ENCODE measurements at regions not wholly inside any gene's neighbourhood (a gene's known extent, or its start where the extent isn't known, plus 50 kb on each side); places are given as distances from the start of the nearest gene placed in this dataset.
A peak's percentile ranks its signal among the peaks of the same experiment; 100 is the strongest.

DNA sequence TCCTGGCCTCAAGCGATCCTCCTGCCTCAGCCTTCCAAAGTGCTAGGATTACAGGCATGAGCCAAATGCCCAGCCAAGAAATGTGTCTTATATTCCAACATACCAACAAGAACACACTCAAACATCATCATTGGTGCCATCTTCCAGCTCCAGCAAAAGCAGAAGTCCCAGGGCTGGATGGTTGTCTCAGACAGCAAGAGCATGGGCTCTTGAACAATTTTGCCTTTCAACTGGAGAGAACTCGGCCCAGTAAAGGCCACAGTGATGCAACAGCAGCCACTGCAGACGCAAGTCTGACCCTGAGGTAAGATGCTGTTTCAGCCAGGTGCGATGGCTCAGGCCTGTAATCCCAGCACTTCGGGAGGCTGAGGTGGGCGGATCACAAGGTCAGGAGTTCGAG lies 52.8 kb upstream of the NFE2L3 start:
- Mint-ChIP-seq H3K27me3 (ENCODE audit: low read depth) (no peaks in the 10 kb centered on the region), H3K36me3 (ENCODE audit: low read depth) (no peaks in the 10 kb centered on the region), H3K9me3 (no peaks in the 10 kb centered on the region), H3K4me1 (ENCODE audit: low read depth) (peaks cover 36% of the 10 kb centered on the region), H3K4me3 (ENCODE audit: low read depth) (no peak overlapping the region), H3K27ac (no peak overlapping the region)
- DNase-seq (ENCODE audit: low spot score), result no peak
- intact Hi-C loops (cut with micrococcal nuclease), result no loop called here

DNA sequence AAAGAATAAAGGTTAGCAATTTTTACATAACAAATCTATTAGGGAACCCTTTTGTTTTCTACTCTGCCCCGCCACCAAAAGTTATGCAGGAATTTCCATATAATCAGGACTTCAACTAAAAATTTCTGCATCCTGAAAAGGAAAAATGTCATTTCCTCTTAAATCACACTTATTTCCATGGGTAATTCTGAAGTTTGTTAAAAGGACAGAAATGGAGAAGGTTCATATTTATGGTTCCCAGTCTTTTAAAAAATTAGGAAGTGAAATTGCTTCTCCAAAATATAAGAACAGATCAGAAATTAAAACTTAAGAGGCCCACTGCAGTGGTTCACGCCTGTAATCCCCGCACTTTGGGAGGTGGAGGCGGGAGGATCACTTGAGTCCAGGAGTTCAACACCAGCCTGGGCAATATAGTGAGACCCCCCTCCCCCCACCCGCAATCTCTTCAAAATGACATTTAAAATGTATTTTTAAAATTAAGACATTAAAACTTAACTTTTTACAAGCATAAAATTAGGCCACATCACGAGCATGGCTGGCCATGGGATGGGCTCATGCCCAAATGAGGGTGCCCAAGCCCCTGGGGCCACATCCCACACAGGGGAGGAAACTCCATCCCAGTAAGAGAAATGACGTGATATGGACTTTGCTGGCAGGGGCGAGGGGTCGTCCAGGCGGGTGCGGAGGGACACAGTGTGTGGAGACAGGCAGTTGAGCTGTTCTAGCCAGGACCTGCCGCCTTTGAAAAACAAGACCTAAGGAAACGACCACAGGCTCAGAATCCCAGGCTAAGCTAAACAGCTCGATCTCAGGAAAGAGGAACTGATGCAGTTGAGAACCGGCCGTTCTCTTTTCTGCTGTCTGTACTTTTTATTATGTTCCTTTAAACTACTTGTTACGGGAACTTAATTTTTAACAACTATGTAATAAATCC lies 51.3 kb upstream of the NFE2L3 start:
- Mint-ChIP-seq H3K9me3 (no peaks in the 10 kb centered on the region), H3K36me3 (ENCODE audit: low read depth) (no peaks in the 10 kb centered on the region), H3K27me3 (ENCODE audit: low read depth) (no peaks in the 10 kb centered on the region), H3K27ac (peak overlapping the region; percentile 79), H3K4me3 (ENCODE audit: low read depth) (peak overlapping the region; percentile 65), H3K4me1 (ENCODE audit: low read depth) (peaks cover 36% of the 10 kb centered on the region)
- intact Hi-C loops (cut with micrococcal nuclease), result no loop called here
- DNase-seq (ENCODE audit: low spot score), result no peak

DNA sequence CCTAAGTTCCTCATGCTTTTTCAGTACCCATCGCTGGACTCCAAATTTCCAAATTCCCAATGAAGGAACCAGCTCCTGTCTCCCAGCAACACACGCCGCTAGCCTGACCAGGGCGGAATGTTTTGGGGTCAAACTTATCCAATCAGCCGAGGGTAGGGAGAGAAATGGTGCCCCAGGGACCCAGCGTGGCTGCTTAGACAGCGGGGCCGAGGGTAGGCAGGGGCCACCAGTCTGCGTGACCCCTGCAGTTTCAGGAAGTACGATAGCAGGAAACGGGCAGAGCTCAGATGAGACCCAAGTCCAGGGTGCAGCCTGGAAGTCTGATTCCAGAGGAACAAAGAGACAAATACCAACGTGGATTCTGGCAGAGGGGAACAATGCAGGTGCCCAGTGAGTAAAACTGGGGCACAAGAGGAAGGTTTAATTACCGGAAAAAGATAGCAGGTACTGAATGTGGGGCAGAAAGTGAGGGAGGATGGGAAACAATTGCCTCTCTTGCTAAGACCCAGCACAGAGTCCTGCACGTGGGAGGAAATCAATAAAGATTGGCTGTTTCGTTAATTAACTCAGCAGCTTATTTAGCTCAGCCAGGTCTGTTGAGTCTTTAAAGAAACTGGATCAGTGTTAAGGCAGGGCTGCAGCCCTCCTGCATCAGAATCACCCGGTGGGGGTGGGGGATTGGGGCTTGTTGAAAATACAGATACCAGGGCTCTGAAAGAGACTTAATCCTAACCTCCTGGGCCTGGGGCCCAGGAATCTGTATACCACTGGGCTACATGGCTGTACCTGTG lies 50.4 kb upstream of the NFE2L3 start:
- Mint-ChIP-seq H3K27ac (peak overlapping the region; percentile 79), H3K36me3 (ENCODE audit: low read depth) (no peaks in the 10 kb centered on the region), H3K4me1 (ENCODE audit: low read depth) (peaks cover 33% of the 10 kb centered on the region), H3K27me3 (ENCODE audit: low read depth) (no peaks in the 10 kb centered on the region), H3K4me3 (ENCODE audit: low read depth) (peak overlapping the region; percentile 65), H3K9me3 (no peaks in the 10 kb centered on the region)
- no peak for DNase-seq (ENCODE audit: low spot score)
- intact Hi-C loops (cut with micrococcal nuclease), result no loop called here

DNA sequence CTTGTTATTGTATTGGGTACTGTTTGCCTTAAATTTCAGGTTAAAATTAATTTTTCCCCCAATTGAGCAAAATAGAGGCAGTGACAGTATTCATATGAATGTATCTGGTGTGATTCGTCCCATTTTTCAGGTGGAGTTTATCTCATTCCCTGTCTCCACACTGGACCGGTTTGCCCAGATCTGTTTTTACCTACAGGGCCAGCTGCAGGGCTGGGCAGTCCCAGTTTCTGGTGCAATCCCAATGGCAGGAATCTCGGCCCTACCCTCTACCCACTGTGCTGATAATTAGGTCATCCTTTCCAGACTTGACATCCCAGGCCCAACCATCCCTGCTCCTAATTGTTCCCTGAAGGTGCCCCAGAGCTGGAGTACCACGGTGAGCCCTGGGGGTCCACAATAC lies 49.8 kb upstream of the NFE2L3 start:
- Mint-ChIP-seq H3K9me3 (no peaks in the 10 kb centered on the region), H3K4me1 (ENCODE audit: low read depth) (peaks cover 31% of the 10 kb centered on the region), H3K36me3 (ENCODE audit: low read depth) (no peaks in the 10 kb centered on the region), H3K27ac (no peak overlapping the region), H3K27me3 (ENCODE audit: low read depth) (no peaks in the 10 kb centered on the region), H3K4me3 (ENCODE audit: low read depth) (peak overlapping the region; percentile 7)
- intact Hi-C loops (cut with micrococcal nuclease), result no loop called here
- DNase-seq (ENCODE audit: low spot score), result no peak

All from activated T-helper 2 cell treated with anti-CD3 and anti-CD28 coated beads, Interferon-gamma antibody, Interleukin-2, Interleukin-4, amounts not matched to agents 10 μg/mL and 5 μg/mL and 100 μg/mL, durations not matched to agents 14 hours and 24 hours and 36 hours (primary cell).